Esophagus muscularis mucosa (tissue), 4 donors: ENCODE measurements at regions not wholly inside any gene's neighbourhood (a gene's known extent, or its start where the extent isn't known, plus 50 kb on each side); places are given as distances from the start of the nearest gene placed in this dataset.

Experiments
- EP300 ChIP-seq: sonication (generic); formaldehyde crosslinking; IDR thresholded peaks from one replicate; pipeline ENCODE4 v1.6.1; 2017; ENCODE audit warnings: antibody characterized with exemption
- POLR2A ChIP-seq: fragments of 450-650 bp; IDR thresholded peaks from one replicate; pipeline ENCODE4 v1.6.1; 2017; ENCODE audit warnings: antibody characterized with exemption, moderate library complexity, mild to moderate bottlenecking, low read depth
- POLR2AphosphoS5 ChIP-seq, 2 donors: sonication (generic); formaldehyde crosslinking; IDR thresholded peaks; one replicate each; pipeline ENCODE4 v1.6.1; 2017; ENCODE audit warnings: antibody characterized with exemption in 2 of 2
- TF ChIP-seq, protein P1 (sequence below), 3 experiments: fragments of 200-600 bp in 2 of 3; fragments of 450-650 bp in 1 of 3; sonication (generic) in 2 of 3; IDR thresholded peaks; one replicate each; pipeline ENCODE4 v1.5.1; 2017 to 2019; ENCODE audit warnings: antibody characterized with exemption in 3 of 3, mild to moderate bottlenecking in 2 of 3, moderate library complexity in 1 of 3

- TF ChIP-seq, protein P1, sequence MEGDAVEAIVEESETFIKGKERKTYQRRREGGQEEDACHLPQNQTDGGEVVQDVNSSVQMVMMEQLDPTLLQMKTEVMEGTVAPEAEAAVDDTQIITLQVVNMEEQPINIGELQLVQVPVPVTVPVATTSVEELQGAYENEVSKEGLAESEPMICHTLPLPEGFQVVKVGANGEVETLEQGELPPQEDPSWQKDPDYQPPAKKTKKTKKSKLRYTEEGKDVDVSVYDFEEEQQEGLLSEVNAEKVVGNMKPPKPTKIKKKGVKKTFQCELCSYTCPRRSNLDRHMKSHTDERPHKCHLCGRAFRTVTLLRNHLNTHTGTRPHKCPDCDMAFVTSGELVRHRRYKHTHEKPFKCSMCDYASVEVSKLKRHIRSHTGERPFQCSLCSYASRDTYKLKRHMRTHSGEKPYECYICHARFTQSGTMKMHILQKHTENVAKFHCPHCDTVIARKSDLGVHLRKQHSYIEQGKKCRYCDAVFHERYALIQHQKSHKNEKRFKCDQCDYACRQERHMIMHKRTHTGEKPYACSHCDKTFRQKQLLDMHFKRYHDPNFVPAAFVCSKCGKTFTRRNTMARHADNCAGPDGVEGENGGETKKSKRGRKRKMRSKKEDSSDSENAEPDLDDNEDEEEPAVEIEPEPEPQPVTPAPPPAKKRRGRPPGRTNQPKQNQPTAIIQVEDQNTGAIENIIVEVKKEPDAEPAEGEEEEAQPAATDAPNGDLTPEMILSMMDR (IDR thresholded peaks at IDR 0.05) = no peak
- no peak for TF ChIP-seq POLR2AphosphoS5 (IDR thresholded peaks at IDR 0.05)
- no peak for TF ChIP-seq EP300
- TF ChIP-seq POLR2A = no peak
Observed at GRCh38 chr4:170248029-170248428, 158.3 kb upstream of the AADAT start.
